IMR-90 (cell line): ENCODE measurements at regions not wholly inside any gene's neighbourhood (a gene's known extent, or its start where the extent isn't known, plus 50 kb on each side); places are given as distances from the start of the nearest gene placed in this dataset.

Source experiments
- ATAC-seq: fragments of 200-7000 bp; cut with Tn5 transposase; 2 replicates; pipeline ENCODE4 v1.9.1; 2020; ENCODE audit warnings: low read depth, mild to moderate bottlenecking, moderate library complexity
- BruUV-seq: library from RNA; stranded (reverse); fragments of 400-500 nt; replicated peaks from 2 replicates; lab custom pipeline; 2021; lab: Mats Ljungman, UMichigan
- CTCF ChIA-PET: fragments of 300-600 bp; formaldehyde crosslinking; extraction: SDS; loops from one replicate; lab custom pipeline; 2021; ENCODE audit warnings: antibody characterized with exemption; lab: Yijun Ruan, JAX
- POLR2A ChIA-PET: fragments of 300-600 bp; sonication (Branson Sonifier 250); formaldehyde crosslinking; loops from one replicate; lab custom pipeline; 2022; ENCODE audit warnings: antibody characterized with exemption; ENCODE audit not compliant: unreplicated experiment; lab: Charles Lee
- DNase-seq: peaks from one replicate; pipeline ENCODE4 v3.0.0; 2013
- H2AFZ ChIP-seq: replicated peaks from 2 replicates; pipeline ENCODE3; 2013; ENCODE audit warnings: low read length, mild to moderate bottlenecking; ENCODE audit not compliant: poor library complexity
- H2AK5ac ChIP-seq: 2 replicates; pipeline ENCODE4 v1.6.1; 2013; ENCODE audit warnings: low read depth, low read length, inconsistent platforms
- H2AK9ac ChIP-seq: replicated peaks from 2 replicates; pipeline ENCODE3; 2013; ENCODE audit warnings: mild to moderate bottlenecking, low read depth, low read length, moderate library complexity; ENCODE audit not compliant: poor library complexity
- H2BK120ac ChIP-seq: 2 replicates; pipeline ENCODE4 v1.6.1; 2013; ENCODE audit warnings: low read depth, low read length, inconsistent platforms
- H2BK15ac ChIP-seq: 3 replicates; pipeline ENCODE4 v1.6.1; 2013; ENCODE audit warnings: low read depth, low read length, inconsistent platforms
- H2BK20ac ChIP-seq: 2 replicates; pipeline ENCODE4 v1.6.1; 2013; ENCODE audit warnings: low read depth, mild to moderate bottlenecking, inconsistent platforms, low read length, moderate library complexity
- H2BK5ac ChIP-seq: 2 replicates; pipeline ENCODE4 v1.6.1; 2013; ENCODE audit warnings: mild to moderate bottlenecking, low read depth, low read length, inconsistent platforms; ENCODE audit not compliant: poor library complexity, severe bottlenecking
- H3K14ac ChIP-seq: replicated peaks from 2 replicates; pipeline ENCODE4 v1.6.1; 2013; ENCODE audit warnings: low read depth, low read length, inconsistent platforms
- H3K18ac ChIP-seq: 2 replicates; pipeline ENCODE4 v1.6.1; 2013; ENCODE audit warnings: low read depth, low read length, control low read depth
- H3K23ac ChIP-seq: 2 replicates; pipeline ENCODE4 v1.6.1; 2013; ENCODE audit warnings: low read depth, low read length, inconsistent platforms
- H3K27ac ChIP-seq: 2 replicates; pipeline ENCODE4 v1.5.1; 2013; ENCODE audit warnings: mild to moderate bottlenecking, control low read depth, low read length; ENCODE audit not compliant: insufficient read depth
- H3K27me3 ChIP-seq: 2 replicates; pipeline ENCODE4 v1.6.1; 2013; ENCODE audit warnings: low read length; ENCODE audit not compliant: control insufficient read depth, insufficient read depth
- H3K36me3 ChIP-seq: 2 replicates; pipeline ENCODE4 v1.6.1; 2013; ENCODE audit warnings: low read length, mixed read lengths; ENCODE audit not compliant: control insufficient read depth, insufficient read depth
- H3K4ac ChIP-seq: 2 replicates; pipeline ENCODE4 v1.6.1; 2013; ENCODE audit warnings: low read depth, low read length, inconsistent platforms
- H3K4me1 ChIP-seq: 2 replicates; pipeline ENCODE4 v1.6.1; 2013; ENCODE audit warnings: low read length, mixed read lengths; ENCODE audit not compliant: control insufficient read depth, insufficient read depth
- H3K4me2 ChIP-seq: 2 replicates; pipeline ENCODE4 v1.6.1; 2013; ENCODE audit warnings: low read depth, mild to moderate bottlenecking, control low read depth, low read length, moderate library complexity
- H3K4me3 ChIP-seq: 2 replicates; pipeline ENCODE4 v1.5.1; 2013; ENCODE audit warnings: low read depth, mild to moderate bottlenecking, control low read depth, low read length, moderate library complexity; ENCODE audit not compliant: insufficient read depth
- H3K56ac ChIP-seq: 2 replicates; pipeline ENCODE4 v1.6.1; 2013; ENCODE audit warnings: low read length, inconsistent platforms; ENCODE audit not compliant: insufficient read depth; ENCODE audit errors: extremely low read depth
- H3K79me1 ChIP-seq, 2 experiments: 2 replicates each; pipeline ENCODE4 v1.6.1; 2013; ENCODE audit warnings: low read length in 2 of 2, inconsistent platforms in 1 of 2, low read depth in 1 of 2
- H3K9ac ChIP-seq: 2 replicates; pipeline ENCODE4 v1.6.1; 2013; ENCODE audit warnings: low read depth, low read length, control low read depth
- H3K9me1 ChIP-seq: 2 replicates; pipeline ENCODE4 v1.6.1; 2013; ENCODE audit warnings: low read length, inconsistent platforms; ENCODE audit not compliant: insufficient read depth
- H3K9me3 ChIP-seq: 2 replicates; pipeline ENCODE4 v1.6.1; 2013; ENCODE audit warnings: low read length; ENCODE audit not compliant: control insufficient read depth, insufficient read depth
- H4K20me1 ChIP-seq: 2 replicates; pipeline ENCODE4 v1.6.1; 2013; ENCODE audit warnings: low read length, inconsistent platforms; ENCODE audit not compliant: insufficient read depth
- H4K5ac ChIP-seq: 2 replicates; pipeline ENCODE4 v1.6.1; 2013; ENCODE audit warnings: mild to moderate bottlenecking, low read depth, low read length, control low read depth
- H4K8ac ChIP-seq, 2 experiments: 2 replicates each; pipeline ENCODE4 v1.6.1; 2013; ENCODE audit warnings: low read depth in 2 of 2, low read length in 2 of 2, control low read depth in 1 of 2, inconsistent platforms in 1 of 2
- H4K91ac ChIP-seq: 2 replicates; pipeline ENCODE4 v1.6.1; 2013; ENCODE audit warnings: low read depth, low read length, inconsistent platforms; ENCODE audit not compliant: insufficient read depth
- BHLHE40 ChIP-seq: fragments of 150-350 bp; IDR thresholded peaks from 2 replicates; pipeline ENCODE4 v1.6.1; 2016; ENCODE audit warnings: mild to moderate bottlenecking, low read depth, low read length
- CEBPB ChIP-seq: IDR thresholded peaks from 2 replicates; pipeline ENCODE4 v1.6.1; 2012; ENCODE audit warnings: low read depth, low read length, improper control_type of control experiment
- CHD1 ChIP-seq: IDR thresholded peaks from 2 replicates; pipeline ENCODE4 v1.6.1; 2012; ENCODE audit warnings: low read depth, low read length, improper control_type of control experiment
- CTCF ChIP-seq: conservative IDR thresholded peaks from 2 replicates; pipeline ENCODE4 v1.5.1; 2012; ENCODE audit warnings: mild to moderate bottlenecking, low read depth, low read length, improper control_type of control experiment
- ELK1 ChIP-seq: fragments of 150-350 bp; IDR thresholded peaks from 2 replicates; pipeline ENCODE4 v1.6.1; 2016; ENCODE audit warnings: low read depth, mild to moderate bottlenecking, low read length, moderate library complexity, borderline replicate concordance
- FOS ChIP-seq: fragments of 150-350 bp; IDR thresholded peaks from 2 replicates; pipeline ENCODE4 v1.6.1; 2016; ENCODE audit warnings: low read depth, low read length
- MAFK ChIP-seq: IDR thresholded peaks from 2 replicates; pipeline ENCODE4 v1.6.1; 2012; ENCODE audit warnings: low read depth, low read length, improper control_type of control experiment
- MAZ ChIP-seq: IDR thresholded peaks from 2 replicates; pipeline ENCODE4 v1.6.1; 2012; ENCODE audit warnings: low read depth, mild to moderate bottlenecking, low read length, improper control_type of control experiment, moderate library complexity, borderline replicate concordance
- MXI1 ChIP-seq: IDR thresholded peaks from 2 replicates; pipeline ENCODE4 v1.6.1; 2012; ENCODE audit warnings: low read depth, mild to moderate bottlenecking, low read length, moderate library complexity, borderline replicate concordance
- NFE2L2 ChIP-seq: fragments of 150-350 bp; IDR thresholded peaks from 2 replicates; pipeline ENCODE4 v1.6.1; 2016; ENCODE audit warnings: low read depth, mild to moderate bottlenecking, low read length
- POLR2A ChIP-seq: IDR thresholded peaks from 2 replicates; pipeline ENCODE4 v1.6.1; 2012; ENCODE audit warnings: mild to moderate bottlenecking, low read depth, low read length
- RAD21 ChIP-seq: IDR thresholded peaks from 2 replicates; pipeline ENCODE4 v1.6.1; 2012; ENCODE audit warnings: low read length, improper control_type of control experiment
- RCOR1 ChIP-seq: IDR thresholded peaks from 2 replicates; pipeline ENCODE4 v1.6.1; 2012; ENCODE audit warnings: mild to moderate bottlenecking, low read length, improper control_type of control experiment; ENCODE audit not compliant: insufficient replicate concordance
- RFX5 ChIP-seq: IDR thresholded peaks from 2 replicates; pipeline ENCODE4 v1.8.0; 2012; ENCODE audit warnings: low read depth, mild to moderate bottlenecking, low read length, moderate library complexity
- SMC3 ChIP-seq: fragments of 150-350 bp; IDR thresholded peaks from 2 replicates; pipeline ENCODE4 v1.6.1; 2016; ENCODE audit warnings: low read depth, mild to moderate bottlenecking, antibody characterized with exemption, low read length, moderate library complexity
- USF2 ChIP-seq: fragments of 150-350 bp; IDR thresholded peaks from 2 replicates; pipeline ENCODE4 v1.6.1; 2017; ENCODE audit warnings: mild to moderate bottlenecking, antibody characterized with exemption, low read length, low read depth
- WGBS, 2 experiments: methylation state at CpG; one replicate each; pipeline versions ENCODE4 v1.1.5 to v1.1.7; 2013; ENCODE audit warnings: missing lambda C conversion rate in 2 of 2; ENCODE audit not compliant: insufficient read length in 1 of 2; ENCODE audit errors: extremely low coverage in 2 of 2; 5-methylcytosine and 5-hydroxymethylcytosine counted together
- dilution Hi-C: fragments of 300-500 bp; cut with HindIII; formaldehyde crosslinking; loops from one replicate; pipeline ENCODE4 v1.14.3; 2018; ENCODE audit warnings: low sequenced_read_pairs; ENCODE audit not compliant: unreplicated experiment
- in situ Hi-C: fragments of 300-500 bp; cut with MboI; formaldehyde crosslinking; loops from 3 replicates; pipeline ENCODE4 v1.14.3; 2019; ENCODE audit warnings: low sequenced_read_pairs, inconsistent platforms, mixed read lengths
- intact Hi-C: fragments of 100-400 bp; cut with micrococcal nuclease; formaldehyde crosslinking; loops from 2 replicates; pipeline ENCODE4 v1.10.0; 2022

DNA sequence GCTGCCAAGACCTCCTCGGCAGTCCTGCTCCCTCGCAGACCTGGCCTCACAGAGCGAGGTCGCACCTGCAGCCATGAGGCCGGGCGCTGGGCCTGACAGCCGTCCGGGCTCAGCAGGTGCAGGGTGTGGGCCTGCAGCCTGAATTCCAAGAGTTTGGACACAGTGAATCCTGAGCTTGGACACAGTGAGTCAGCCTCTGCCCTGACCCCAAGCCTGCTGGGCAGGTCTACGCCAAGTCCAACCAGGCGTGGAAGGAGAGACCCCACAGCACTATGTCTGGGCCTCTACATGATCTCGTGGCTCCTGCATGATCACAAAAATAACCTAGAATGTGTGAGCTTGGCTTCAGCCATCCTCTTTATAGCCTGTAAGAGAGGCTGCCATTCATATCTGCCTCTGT lies 121.0 kb downstream of the C16orf95 start:
- CTCF ChIA-PET, result no interaction called here
- H3K4me2 ChIP-seq, result no peak overlapping the region
- no peak overlapping the region for H3K9ac ChIP-seq
- POLR2A ChIA-PET, result no interaction called here
- H3K4me1 ChIP-seq, result peaks cover 9% of the 10 kb centered on the region; the same call in 1 of the 2 replicates
- H3K4me3 ChIP-seq, result no peak overlapping the region
- peaks cover 11% of the 10 kb centered on the region for H3K9me1 ChIP-seq
- DNase-seq (no peak), ATAC-seq (no peak)
- H3K23ac ChIP-seq, result no peak overlapping the region
- no peak overlapping the region for H2AK5ac ChIP-seq
- intact Hi-C loops, result no loop called here
- no peak overlapping the region for H2BK20ac ChIP-seq
- H4K5ac ChIP-seq, result no peak overlapping the region
- no peak overlapping the region for H3K18ac ChIP-seq
- H3K79me1 ChIP-seq, result no peaks in the 10 kb centered on the region
- H3K27ac ChIP-seq, result no peak overlapping the region
- no peak overlapping the region for H2AFZ ChIP-seq
- no peak overlapping the region; the same call in 1 of the 2 replicates for H3K4ac ChIP-seq
- no TSS peak for BruUV-seq
- WGBS, 2 experiments, result 76% methylated on average over 4 of the region's 11 CpGs; no CpG with 5 or more reads in 1 of the 2 experiments
- TF ChIP-seq NFE2L2 (no peak), MAFK (no peak), MXI1 (no peak), POLR2A (no peak), FOS (no peak), RAD21 (no peak), CHD1 (no peak), RFX5 (no peak), ELK1 (no peak), BHLHE40 (no peak), RCOR1 (no peak), CEBPB (no peak), SMC3 (no peak), MAZ (no peak), CTCF (no peak), USF2 (no peak)
- H3K56ac ChIP-seq, result no peak overlapping the region
- H3K14ac ChIP-seq, result no peak overlapping the region
- H2AK9ac ChIP-seq, result no peak overlapping the region
- H3K36me3 ChIP-seq, result no peaks in the 10 kb centered on the region
- H2BK15ac ChIP-seq, result no peak overlapping the region
- no peak overlapping the region for H4K8ac ChIP-seq
- peaks cover 9% of the 10 kb centered on the region for H3K27me3 ChIP-seq
- no peaks in the 10 kb centered on the region for H4K20me1 ChIP-seq
- no peaks in the 10 kb centered on the region for H3K9me3 ChIP-seq
- H2BK5ac ChIP-seq, result no peak overlapping the region
- in situ Hi-C loops, result no loop called here
- H2BK120ac ChIP-seq, result no peak overlapping the region
- H4K91ac ChIP-seq, result no peak overlapping the region
- dilution Hi-C loops, result no loop called here
